ENCODE measurements at regions not wholly inside any gene's neighbourhood (a gene's known extent, or its start where the extent isn't known, plus 50 kb on each side); places are given as distances from the start of the nearest gene placed in this dataset.

GRCh38 chr11:111153194-111153593 is 92.3 kb upstream of the POU2AF2 start:
- no peak for TF ChIP-seq CTCF (conservative IDR thresholded peaks at IDR 0.05; ENCODE audit: low read depth, low read length)
- no peak overlapping the region for H3K4me3 ChIP-seq (ENCODE audit: low read length)

GRCh38 chr11:111148953-111149352 is 96.6 kb upstream of the POU2AF2 start:
- no peak overlapping the region for H3K4me3 ChIP-seq (ENCODE audit: low read length)
- TF ChIP-seq CTCF (conservative IDR thresholded peaks at IDR 0.05; ENCODE audit: low read depth, low read length) = no peak
- DNase-seq (ENCODE audit: low read depth) = no peak

More at GRCh38 chr11:111153194-111153593, 92.3 kb upstream of the POU2AF2 start:
- no peak for DNase-seq (ENCODE audit: low read depth)

GRCh38 chr11:111148121-111148520 is 97.4 kb upstream of the POU2AF2 start:
- no peak overlapping the region for H3K4me3 ChIP-seq (ENCODE audit: low read length)
- no peak for DNase-seq (ENCODE audit: low read depth)
- TF ChIP-seq CTCF (conservative IDR thresholded peaks at IDR 0.05; ENCODE audit: low read depth, low read length) = no peak

- no peak overlapping the region for H3K4me3 ChIP-seq (ENCODE audit: low read length)
- DNase-seq (ENCODE audit: low read depth) = no peak
- TF ChIP-seq CTCF (conservative IDR thresholded peaks at IDR 0.05; ENCODE audit: low read depth, low read length) = no peak
Observed at GRCh38 chr11:111137846-111138245, 107.7 kb upstream of the POU2AF2 start.

DNA sequence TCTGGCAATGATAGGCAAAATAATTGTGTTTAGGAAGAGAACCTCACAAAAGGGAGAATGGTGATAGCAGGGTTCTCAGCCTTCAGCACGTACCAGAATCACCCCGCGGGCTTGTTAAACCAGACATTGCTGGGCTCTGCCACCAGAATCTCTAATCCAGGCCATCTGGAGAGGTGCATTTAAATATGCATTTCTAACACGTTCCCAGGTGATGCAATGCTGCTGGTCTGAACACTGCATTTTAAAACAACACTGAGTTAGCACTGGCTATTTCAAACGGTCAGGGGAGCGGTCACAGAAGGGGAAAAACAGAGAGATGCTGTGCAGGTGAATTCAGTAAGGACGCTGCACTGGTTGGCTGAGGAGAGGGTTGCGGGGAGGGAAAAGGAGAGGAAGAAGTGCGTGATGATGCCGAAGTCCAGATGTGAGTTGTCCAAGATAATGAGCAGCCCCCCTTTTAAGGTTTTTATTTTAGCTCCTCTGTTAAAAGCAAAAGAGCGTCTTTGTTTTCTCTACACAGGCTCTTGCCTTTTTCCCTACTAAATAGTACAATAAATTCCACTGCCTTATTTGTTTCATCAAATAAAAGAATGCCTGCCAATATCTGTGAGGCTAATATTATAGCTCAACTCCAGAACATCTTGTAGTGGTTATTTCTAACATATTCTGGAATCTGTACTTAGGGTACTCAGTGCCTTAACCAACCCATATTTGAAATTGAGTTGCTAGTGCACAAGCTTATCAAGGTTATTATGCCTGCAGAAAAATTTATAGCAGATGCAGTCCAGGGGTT is 109.6 kb upstream of the POU2AF2 start:
- H3K4me3 ChIP-seq (ENCODE audit: low read length) = no peak overlapping the region
- no peak for DNase-seq (ENCODE audit: low read depth)
- no peak for TF ChIP-seq CTCF (conservative IDR thresholded peaks at IDR 0.05; ENCODE audit: low read depth, low read length)

- DNase-seq (ENCODE audit: low read depth) = no peak
- no peak for TF ChIP-seq CTCF (conservative IDR thresholded peaks at IDR 0.05; ENCODE audit: low read depth, low read length)
- no peak overlapping the region for H3K4me3 ChIP-seq (ENCODE audit: low read length)
Observed at GRCh38 chr11:111135101-111135500, 110.4 kb upstream of the POU2AF2 start.
